Vagina (tissue), 2 donors: ENCODE measurements at regions not wholly inside any gene's neighbourhood (a gene's known extent, or its start where the extent isn't known, plus 50 kb on each side); places are given as distances from the start of the nearest gene placed in this dataset.

Source experiments
- POLR2A ChIP-seq, 2 donors: fragments of 450-650 bp; IDR thresholded peaks; one replicate each; pipeline ENCODE4 v1.6.1; 2017; ENCODE audit warnings: antibody characterized with exemption in 2 of 2, mild to moderate bottlenecking in 2 of 2, moderate library complexity in 2 of 2
- POLR2AphosphoS5 ChIP-seq, 2 donors: sonication (generic); formaldehyde crosslinking; IDR thresholded peaks; one replicate each; pipeline ENCODE4 v1.9.0; 2017; ENCODE audit warnings: antibody characterized with exemption in 2 of 2, mild to moderate bottlenecking in 2 of 2, low read depth in 1 of 2; ENCODE audit not compliant: insufficient read depth in 1 of 2
- TF ChIP-seq, protein P1 (sequence below), 3 experiments: fragments of 450-650 bp in 2 of 3; fragments of 200-600 bp in 1 of 3; sonication (generic) in 1 of 3; IDR thresholded peaks; one replicate each; pipeline ENCODE4 v1.5.1; 2017 to 2019; ENCODE audit warnings: antibody characterized with exemption in 3 of 3, mild to moderate bottlenecking in 2 of 3, moderate library complexity in 2 of 3

- TF ChIP-seq POLR2A (IDR thresholded peaks at IDR 0.05) (no peak), POLR2AphosphoS5 (IDR thresholded peaks at IDR 0.05; ENCODE audit: insufficient read depth in 1 of 2, low read depth in 1 of 2) (no peak)
- TF ChIP-seq, protein P1, sequence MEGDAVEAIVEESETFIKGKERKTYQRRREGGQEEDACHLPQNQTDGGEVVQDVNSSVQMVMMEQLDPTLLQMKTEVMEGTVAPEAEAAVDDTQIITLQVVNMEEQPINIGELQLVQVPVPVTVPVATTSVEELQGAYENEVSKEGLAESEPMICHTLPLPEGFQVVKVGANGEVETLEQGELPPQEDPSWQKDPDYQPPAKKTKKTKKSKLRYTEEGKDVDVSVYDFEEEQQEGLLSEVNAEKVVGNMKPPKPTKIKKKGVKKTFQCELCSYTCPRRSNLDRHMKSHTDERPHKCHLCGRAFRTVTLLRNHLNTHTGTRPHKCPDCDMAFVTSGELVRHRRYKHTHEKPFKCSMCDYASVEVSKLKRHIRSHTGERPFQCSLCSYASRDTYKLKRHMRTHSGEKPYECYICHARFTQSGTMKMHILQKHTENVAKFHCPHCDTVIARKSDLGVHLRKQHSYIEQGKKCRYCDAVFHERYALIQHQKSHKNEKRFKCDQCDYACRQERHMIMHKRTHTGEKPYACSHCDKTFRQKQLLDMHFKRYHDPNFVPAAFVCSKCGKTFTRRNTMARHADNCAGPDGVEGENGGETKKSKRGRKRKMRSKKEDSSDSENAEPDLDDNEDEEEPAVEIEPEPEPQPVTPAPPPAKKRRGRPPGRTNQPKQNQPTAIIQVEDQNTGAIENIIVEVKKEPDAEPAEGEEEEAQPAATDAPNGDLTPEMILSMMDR (IDR thresholded peaks at IDR 0.05), result no peak
These were observed 305.7 kb upstream of the MDFIC2 start for GRCh38 chr3:70618151-70618550.
